GM13976 (cell line): ENCODE measurements at regions not wholly inside any gene's neighbourhood (a gene's known extent, or its start where the extent isn't known, plus 50 kb on each side); places are given as distances from the start of the nearest gene placed in this dataset.

Experiments
- DNase-seq: peaks from one replicate; pipeline ENCODE4 v3.0.0; 2012; ENCODE audit warnings: low spot score
- in situ Hi-C: fragments of 300-500 bp; cut with MboI; formaldehyde crosslinking; loops from one replicate; pipeline ENCODE4 v1.12.0; 2022; ENCODE audit warnings: low sequenced_read_pairs, mixed read lengths, inconsistent platforms; ENCODE audit not compliant: unreplicated experiment
- TF ChIP-seq, protein P1 (sequence below): IDR thresholded peaks from 2 replicates; pipeline ENCODE4 v1.5.1; 2012; ENCODE audit warnings: borderline replicate concordance, mild to moderate bottlenecking; ENCODE audit not compliant: insufficient read depth; ENCODE audit errors: extremely low read depth, missing control alignments, control extremely low read depth

DNA sequence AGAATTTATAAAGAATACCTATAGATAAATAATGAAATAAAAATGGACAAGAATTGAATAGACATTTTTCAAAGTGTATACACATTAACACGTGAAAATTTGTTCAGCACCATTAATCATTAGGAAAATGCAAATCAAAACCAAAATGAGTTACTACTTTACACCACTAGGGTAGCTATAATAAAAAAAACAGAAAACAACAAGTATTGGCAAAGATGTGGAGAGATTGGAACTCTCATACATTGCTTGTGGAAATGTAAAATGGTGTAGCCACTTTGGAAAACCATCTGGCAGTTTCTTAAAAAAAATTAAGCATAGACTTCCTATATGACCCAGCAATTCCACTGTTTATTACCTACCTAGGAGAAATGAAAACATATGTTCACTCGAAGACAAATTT is 172.8 kb upstream of the P2RY1 start:
- TF ChIP-seq, protein P1, sequence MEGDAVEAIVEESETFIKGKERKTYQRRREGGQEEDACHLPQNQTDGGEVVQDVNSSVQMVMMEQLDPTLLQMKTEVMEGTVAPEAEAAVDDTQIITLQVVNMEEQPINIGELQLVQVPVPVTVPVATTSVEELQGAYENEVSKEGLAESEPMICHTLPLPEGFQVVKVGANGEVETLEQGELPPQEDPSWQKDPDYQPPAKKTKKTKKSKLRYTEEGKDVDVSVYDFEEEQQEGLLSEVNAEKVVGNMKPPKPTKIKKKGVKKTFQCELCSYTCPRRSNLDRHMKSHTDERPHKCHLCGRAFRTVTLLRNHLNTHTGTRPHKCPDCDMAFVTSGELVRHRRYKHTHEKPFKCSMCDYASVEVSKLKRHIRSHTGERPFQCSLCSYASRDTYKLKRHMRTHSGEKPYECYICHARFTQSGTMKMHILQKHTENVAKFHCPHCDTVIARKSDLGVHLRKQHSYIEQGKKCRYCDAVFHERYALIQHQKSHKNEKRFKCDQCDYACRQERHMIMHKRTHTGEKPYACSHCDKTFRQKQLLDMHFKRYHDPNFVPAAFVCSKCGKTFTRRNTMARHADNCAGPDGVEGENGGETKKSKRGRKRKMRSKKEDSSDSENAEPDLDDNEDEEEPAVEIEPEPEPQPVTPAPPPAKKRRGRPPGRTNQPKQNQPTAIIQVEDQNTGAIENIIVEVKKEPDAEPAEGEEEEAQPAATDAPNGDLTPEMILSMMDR: no peak
- no peak for DNase-seq
- in situ Hi-C loops: no loop called here

DNA sequence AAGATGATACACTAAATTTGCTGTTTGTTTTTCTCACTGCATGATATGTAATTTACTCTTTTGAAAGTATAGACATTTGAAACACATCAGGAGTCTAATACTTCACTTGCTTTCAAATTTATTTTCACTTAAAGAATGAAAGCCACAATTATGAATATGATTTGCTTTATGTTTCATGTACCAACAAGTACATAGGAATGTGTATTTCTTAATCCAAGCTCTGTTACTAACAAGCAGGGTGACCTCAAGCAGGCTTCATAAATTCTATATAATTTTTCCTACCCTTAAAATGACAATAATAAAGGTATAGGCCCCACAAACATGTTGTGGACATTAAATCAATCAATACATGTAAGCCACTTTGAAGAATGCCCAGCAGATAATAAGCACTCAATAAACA is 170.2 kb upstream of the P2RY1 start:
- TF ChIP-seq, protein P1: no peak
- in situ Hi-C loops: no loop called here

DNA sequence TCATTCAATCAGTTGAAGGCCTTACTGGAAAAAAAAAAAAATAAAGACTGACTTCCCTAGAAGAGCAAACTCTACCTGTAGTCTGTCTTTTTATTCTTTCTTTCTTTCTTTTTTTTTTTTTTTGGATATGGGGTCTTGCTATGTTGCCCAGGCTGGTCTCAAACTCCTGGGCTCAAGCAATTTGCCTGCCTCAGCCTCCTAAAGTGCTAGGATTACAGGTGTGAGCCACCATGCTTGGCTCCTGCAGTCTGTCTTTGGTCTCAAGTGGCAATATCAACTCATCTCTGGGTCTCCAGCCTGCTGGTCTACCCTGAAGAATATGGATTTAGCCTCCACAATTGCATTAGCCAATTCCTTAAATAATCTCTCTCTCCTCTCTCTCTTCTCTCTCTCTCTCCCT is 167.7 kb upstream of the P2RY1 start:
- TF ChIP-seq, protein P1: no peak
- no peak for DNase-seq
- in situ Hi-C loops: no loop called here

More for the DNA sequence above, 170.2 kb upstream of the P2RY1 start:
- DNase-seq: no peak

DNA sequence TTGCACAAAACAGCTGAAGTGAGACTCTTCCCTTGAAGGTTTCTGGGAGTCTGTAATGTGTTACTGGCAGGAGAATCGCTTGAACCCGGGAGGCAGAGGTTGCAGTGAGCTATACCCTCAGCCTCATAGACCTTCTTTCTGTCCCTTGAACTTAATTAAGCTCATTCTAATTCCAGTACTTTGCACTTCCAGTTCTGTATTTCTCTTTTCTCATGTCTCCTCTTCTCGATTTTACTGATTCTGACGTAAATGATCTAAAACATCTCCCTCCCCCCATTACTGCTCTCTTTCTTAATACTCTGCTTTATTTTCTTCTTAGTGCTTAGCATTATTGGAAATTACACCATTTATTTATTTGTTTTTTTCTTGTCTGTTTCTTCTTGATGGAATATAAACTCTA is 165.4 kb upstream of the P2RY1 start:
- TF ChIP-seq, protein P1: no peak
- no peak for DNase-seq
- in situ Hi-C loops: no loop called here

DNA sequence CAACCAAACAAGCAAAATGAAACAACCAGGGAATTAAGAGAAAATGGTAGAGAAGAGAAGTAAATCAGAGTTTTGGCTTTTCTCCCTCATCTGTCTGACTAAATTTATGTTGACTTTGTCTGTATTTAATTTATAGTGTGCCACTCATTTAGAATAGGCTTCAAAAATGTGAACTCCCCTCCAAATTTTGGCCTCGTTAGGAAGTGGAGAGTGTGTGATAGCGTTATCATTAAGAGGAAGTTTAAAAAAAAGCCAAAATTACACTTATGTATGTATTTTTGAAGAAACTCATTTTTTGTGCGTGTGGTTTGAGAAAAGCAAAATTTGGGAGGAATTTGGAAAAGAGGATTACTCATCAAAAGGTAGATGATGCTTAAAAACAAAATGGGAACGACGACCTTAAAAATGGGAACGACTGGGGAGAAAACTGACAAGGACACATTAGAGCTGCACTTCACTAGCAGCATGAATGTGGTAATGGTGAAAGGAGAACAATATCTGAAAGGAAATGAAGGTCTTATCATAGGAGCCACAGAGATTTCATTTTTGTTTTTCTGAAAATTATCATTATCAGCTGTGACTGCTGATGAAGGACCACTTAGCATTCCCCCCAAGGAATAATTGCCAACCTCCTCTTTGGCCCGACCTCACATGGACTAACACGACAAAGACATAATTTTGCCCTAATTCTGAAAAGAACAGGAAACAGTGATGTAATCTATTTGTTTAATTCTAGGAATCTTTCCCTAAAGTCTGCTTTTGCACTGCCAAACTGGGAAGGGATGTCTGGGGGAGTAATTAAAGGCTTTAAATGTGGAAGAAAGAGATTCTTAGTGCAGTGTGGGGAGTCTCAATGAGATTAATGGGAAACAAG is 163.2 kb upstream of the P2RY1 start:
- in situ Hi-C loops: no loop called here
- no peak for DNase-seq
- TF ChIP-seq, protein P1: no peak

DNA sequence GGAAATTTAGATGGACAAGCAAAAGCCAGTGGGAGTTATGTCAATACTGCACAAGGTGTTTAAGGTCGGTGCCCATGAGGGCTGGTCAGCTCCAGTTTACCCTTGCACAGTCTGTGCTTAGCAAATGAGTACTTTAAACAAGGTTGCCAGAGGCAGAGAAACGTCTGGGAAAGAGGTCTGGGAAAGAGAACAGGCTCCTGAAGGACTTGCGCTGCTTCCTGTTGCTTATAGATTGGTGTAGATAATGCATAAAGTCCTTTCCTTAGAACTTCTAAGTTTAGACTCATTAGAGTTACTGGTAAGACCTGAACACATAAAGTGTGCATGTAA is 162.6 kb upstream of the P2RY1 start:
- TF ChIP-seq, protein P1: no peak
- in situ Hi-C loops: no loop called here
- DNase-seq: no peak

DNA sequence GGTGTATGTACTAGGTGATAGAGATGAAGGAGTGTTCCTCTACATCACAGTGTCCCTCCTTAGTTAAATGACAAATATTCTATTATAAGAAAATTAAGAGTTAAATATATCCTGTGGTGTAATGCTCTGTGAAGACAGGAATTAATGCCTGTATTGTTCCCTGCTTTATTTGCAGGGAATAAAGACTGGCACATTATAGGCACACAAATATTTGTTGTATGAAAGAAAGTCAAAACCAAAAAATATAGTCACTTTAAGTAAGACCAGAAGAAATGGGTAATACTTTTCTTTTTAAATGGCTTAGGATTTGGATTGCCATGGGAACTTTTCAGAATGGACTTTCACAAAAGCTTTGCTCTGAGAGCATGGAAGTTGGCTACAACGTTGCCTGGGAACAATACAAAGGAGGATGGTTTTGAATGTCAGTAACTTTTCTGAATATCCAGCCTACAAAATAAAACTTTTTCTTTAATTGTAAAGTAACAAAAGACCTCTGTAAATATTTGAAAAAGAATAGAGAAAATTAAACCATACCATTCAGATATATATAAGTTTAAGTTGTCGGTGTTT is 158.0 kb upstream of the P2RY1 start:
- in situ Hi-C loops: no loop called here
- TF ChIP-seq, protein P1: no peak

More for the DNA sequence above, 158.0 kb upstream of the P2RY1 start:
- no peak for DNase-seq
